WTC11 (cell line): ENCODE measurements at regions not wholly inside any gene's neighbourhood (a gene's known extent, or its start where the extent isn't known, plus 50 kb on each side); places are given as distances from the start of the nearest gene placed in this dataset.

Experiments
- CTCF ChIP-seq: fragments of 200-600 bp; IDR thresholded peaks from 2 replicates; pipeline ENCODE4 v1.8.0; 2022; ENCODE audit warnings: antibody characterized with exemption
- HMGXB4 ChIP-seq: sonication (generic); formaldehyde crosslinking; IDR thresholded peaks from 2 replicates; pipeline ENCODE4 v1.8.1; 2023; ENCODE audit warnings: mild to moderate bottlenecking, moderate library complexity, missing genetic modification reagents
- IRF1 ChIP-seq: sonication (generic); formaldehyde crosslinking; IDR thresholded peaks from 2 replicates; pipeline ENCODE4 v1.8.0; 2023; ENCODE audit warnings: missing genetic modification reagents
- ZNF512 ChIP-seq: sonication (generic); formaldehyde crosslinking; IDR thresholded peaks from 2 replicates; pipeline ENCODE4 v1.8.1; 2022; ENCODE audit warnings: missing genetic modification reagents, borderline replicate concordance
- TF ChIP-seq, protein P1 (sequence below): sonication (generic); formaldehyde crosslinking; IDR thresholded peaks from 2 replicates; pipeline ENCODE4 v1.8.0; 2022; ENCODE audit warnings: mild to moderate bottlenecking, missing genetic modification reagents
- TF ChIP-seq, protein P2 (sequence below): sonication (generic); formaldehyde crosslinking; IDR thresholded peaks from 2 replicates; pipeline ENCODE4 v1.8.0; 2022; ENCODE audit warnings: mild to moderate bottlenecking, missing genetic modification reagents

DNA sequence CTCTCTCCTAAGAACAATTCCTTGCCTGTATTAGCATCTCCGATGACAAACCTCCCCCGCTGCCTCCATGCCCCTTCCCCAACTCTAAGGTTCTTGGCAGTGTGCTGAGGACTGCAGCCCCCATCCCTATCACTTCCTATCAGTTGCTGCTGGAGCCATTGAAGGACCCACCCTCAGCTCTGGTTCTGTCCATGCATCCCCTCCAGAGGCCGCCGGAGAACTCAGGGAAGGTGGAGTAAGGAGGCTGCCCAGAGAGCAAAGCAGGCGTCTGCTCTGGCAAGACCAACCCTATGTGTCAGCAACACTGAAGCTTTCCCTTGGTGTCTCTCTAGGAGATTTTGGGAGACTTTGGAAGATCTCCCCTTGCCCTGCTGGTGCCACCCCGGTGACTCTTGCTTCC lies 1139.5 kb downstream of the TBC1D22A start:
- no peak for TF ChIP-seq CTCF
- TF ChIP-seq ZNF512 (CRISPR knock-in tag) = no peak
- no peak for TF ChIP-seq IRF1 (CRISPR knock-in tag)
- TF ChIP-seq, protein P1, sequence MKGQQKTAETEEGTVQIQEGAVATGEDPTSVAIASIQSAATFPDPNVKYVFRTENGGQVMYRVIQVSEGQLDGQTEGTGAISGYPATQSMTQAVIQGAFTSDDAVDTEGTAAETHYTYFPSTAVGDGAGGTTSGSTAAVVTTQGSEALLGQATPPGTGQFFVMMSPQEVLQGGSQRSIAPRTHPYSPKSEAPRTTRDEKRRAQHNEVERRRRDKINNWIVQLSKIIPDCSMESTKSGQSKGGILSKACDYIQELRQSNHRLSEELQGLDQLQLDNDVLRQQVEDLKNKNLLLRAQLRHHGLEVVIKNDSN (CRISPR knock-in tag) = no peak
- TF ChIP-seq HMGXB4 (CRISPR knock-in tag) = no peak
- TF ChIP-seq, protein P2, sequence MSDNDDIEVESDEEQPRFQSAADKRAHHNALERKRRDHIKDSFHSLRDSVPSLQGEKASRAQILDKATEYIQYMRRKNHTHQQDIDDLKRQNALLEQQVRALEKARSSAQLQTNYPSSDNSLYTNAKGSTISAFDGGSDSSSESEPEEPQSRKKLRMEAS (CRISPR knock-in tag) = no peak
